Endodermal cell (in vitro differentiated cells): ENCODE measurements at regions not wholly inside any gene's neighbourhood (a gene's known extent, or its start where the extent isn't known, plus 50 kb on each side); places are given as distances from the start of the nearest gene placed in this dataset.

Experiments used
- DNase-seq: peaks from one replicate; pipeline ENCODE4 v3.0.0-alpha.2; 2017
- H3K27ac ChIP-seq: 2 replicates; pipeline ENCODE4 v1.5.1; 2013; ENCODE audit warnings: mild to moderate bottlenecking, low read depth, low read length, moderate library complexity
- H3K27me3 ChIP-seq: 2 replicates; pipeline ENCODE4 v1.6.1; 2013; ENCODE audit warnings: mild to moderate bottlenecking, low read length, moderate library complexity; ENCODE audit not compliant: insufficient read depth, control insufficient read depth, poor library complexity, severe bottlenecking
- H3K36me3 ChIP-seq: 2 replicates; pipeline ENCODE4 v1.7.0; 2013; ENCODE audit warnings: mild to moderate bottlenecking, low read length, moderate library complexity; ENCODE audit not compliant: control insufficient read depth, insufficient read depth
- H3K4me1 ChIP-seq: one replicate; pipeline ENCODE4 v1.7.0; 2013; ENCODE audit warnings: low read length; ENCODE audit not compliant: control insufficient read depth, insufficient read depth
- H3K4me3 ChIP-seq: 2 replicates; pipeline ENCODE4 v1.5.1; 2013; ENCODE audit warnings: mild to moderate bottlenecking, low read length, moderate library complexity
- H3K9ac ChIP-seq: 2 replicates; pipeline ENCODE4 v1.6.1; 2013; ENCODE audit warnings: mild to moderate bottlenecking, low read length, moderate library complexity; ENCODE audit not compliant: poor library complexity, severe bottlenecking; ENCODE audit errors: extremely low read depth
- H3K9me3 ChIP-seq: 2 replicates; pipeline ENCODE4 v1.6.1; 2013; ENCODE audit warnings: mild to moderate bottlenecking, low read length, moderate library complexity; ENCODE audit not compliant: control insufficient read depth
- H3K27ac Mint-ChIP-seq: 2 replicates; pipeline ENCODE4 v1.8.0; 2020; ENCODE audit warnings: mixed read lengths
- H3K27me3 Mint-ChIP-seq: 2 replicates; pipeline ENCODE4 v1.8.0; 2021; ENCODE audit warnings: mild to moderate bottlenecking, mixed read lengths; ENCODE audit not compliant: insufficient read depth
- H3K36me3 Mint-ChIP-seq: 2 replicates; pipeline ENCODE4 v1.8.0; 2020; ENCODE audit warnings: low read depth, mixed read lengths
- H3K4me1 Mint-ChIP-seq: 2 replicates; pipeline ENCODE4 v1.8.0; 2020; ENCODE audit warnings: mixed read lengths
- H3K4me3 Mint-ChIP-seq: 2 replicates; pipeline ENCODE4 v1.8.0; 2020; ENCODE audit warnings: mild to moderate bottlenecking, moderate library complexity, mixed read lengths
- H3K9me3 Mint-ChIP-seq: 2 replicates; pipeline ENCODE4 v1.8.0; 2020; ENCODE audit warnings: mild to moderate bottlenecking, mixed read lengths
- CTCF ChIP-seq: fragments of 200-600 bp; sonication (generic); conservative IDR thresholded peaks from 2 replicates; pipeline ENCODE4 v1.5.0; 2021; ENCODE audit warnings: antibody characterized with exemption, mild to moderate bottlenecking
- WGBS, 2 experiments: methylation state at CpG; one replicate each; pipeline versions ENCODE4 v1.1.5 to v1.1.7; 2013; ENCODE audit warnings: missing lambda C conversion rate in 2 of 2, mixed read lengths in 1 of 2; ENCODE audit not compliant: insufficient coverage in 1 of 2, insufficient read length in 1 of 2; 5-methylcytosine and 5-hydroxymethylcytosine counted together

GRCh38 chr13:68745502-68745901 lies 1362.1 kb upstream of the ATXN8OS start:
- no peak for DNase-seq
- no peak overlapping the region for H3K9ac ChIP-seq
- Mint-ChIP-seq H3K4me1 (no peaks in the 10 kb centered on the region), H3K27me3 (no peaks in the 10 kb centered on the region), H3K4me3 (no peak overlapping the region), H3K27ac (no peak overlapping the region), H3K36me3 (no peaks in the 10 kb centered on the region), H3K9me3 (no peaks in the 10 kb centered on the region)
- H3K36me3 ChIP-seq = no peaks in the 10 kb centered on the region
- H3K27ac ChIP-seq = no peak overlapping the region
- no peaks in the 10 kb centered on the region for H3K9me3 ChIP-seq
- TF ChIP-seq CTCF = no peak
- H3K4me3 ChIP-seq = no peak overlapping the region
- no peaks in the 10 kb centered on the region for H3K4me1 ChIP-seq
- 86% methylated on average over 1 of the region's 1 CpG; no CpG with 5 or more reads in 1 of the 2 experiments for WGBS, 2 experiments
- H3K27me3 ChIP-seq = no peaks in the 10 kb centered on the region

GRCh38 chr13:68736961-68737360 lies 1370.7 kb upstream of the ATXN8OS start:
- H3K4me3 Mint-ChIP-seq = no peak overlapping the region
- H3K4me1 ChIP-seq = no peaks in the 10 kb centered on the region

GRCh38 chr13:68727798-68728197 lies 1379.8 kb upstream of the ATXN8OS start:
- no peak overlapping the region for H3K27ac Mint-ChIP-seq
- Histone ChIP-seq H3K9me3 (no peaks in the 10 kb centered on the region), H3K4me3 (no peak overlapping the region), H3K27me3 (no peaks in the 10 kb centered on the region), H3K27ac (no peak overlapping the region), H3K36me3 (no peaks in the 10 kb centered on the region), H3K4me1 (no peaks in the 10 kb centered on the region), H3K9ac (no peak overlapping the region)
- no peaks in the 10 kb centered on the region for H3K4me1 Mint-ChIP-seq
- TF ChIP-seq CTCF = no peak
- WGBS, 2 experiments = 91 to 92% methylated on average over 3 to 4 of the region's 4 CpGs
- H3K27me3 Mint-ChIP-seq = no peaks in the 10 kb centered on the region
- H3K9me3 Mint-ChIP-seq = no peaks in the 10 kb centered on the region
- no peak for DNase-seq
- no peaks in the 10 kb centered on the region for H3K36me3 Mint-ChIP-seq
- H3K4me3 Mint-ChIP-seq = no peak overlapping the region

More at GRCh38 chr13:68736961-68737360, 1370.7 kb upstream of the ATXN8OS start:
- Histone ChIP-seq H3K9me3 (no peaks in the 10 kb centered on the region), H3K36me3 (no peaks in the 10 kb centered on the region), H3K4me3 (no peak overlapping the region), H3K9ac (no peak overlapping the region), H3K27ac (no peak overlapping the region), H3K27me3 (no peaks in the 10 kb centered on the region)
- no peak for DNase-seq
- H3K4me1 Mint-ChIP-seq = peaks cover 12% of the 10 kb centered on the region
- no peak for TF ChIP-seq CTCF
- no CpG with 5 or more reads among the region's 2 CpGs for WGBS, 2 experiments
- H3K36me3 Mint-ChIP-seq = no peaks in the 10 kb centered on the region
- no peaks in the 10 kb centered on the region for H3K9me3 Mint-ChIP-seq
- no peaks in the 10 kb centered on the region for H3K27me3 Mint-ChIP-seq
- H3K27ac Mint-ChIP-seq = peak overlapping the region; percentile 59
